HG02763 (cell line): ENCODE measurements at regions not wholly inside any gene's neighbourhood (a gene's known extent, or its start where the extent isn't known, plus 50 kb on each side); places are given as distances from the start of the nearest gene placed in this dataset.
"Not testable (repeated sequence)": the region's sequence is repeated elsewhere in the genome, so short reads cannot be mapped to it uniquely, and the experiment has no call there.

Source experiments
- ATAC-seq: cut with Tn5 transposase; IDR thresholded peaks from one replicate; pipeline ENCODE4 v1.9.1; 2021; ENCODE audit warnings: mild to moderate bottlenecking, moderate library complexity; ENCODE audit not compliant: unreplicated experiment

- ATAC-seq: no peak
Measured at GRCh38 chr18:70705831-70706416, 417.1 kb downstream of the SOCS6 start.

- no peak for ATAC-seq
Measured at GRCh38 chr18:70700496-70700895, 411.7 kb downstream of the SOCS6 start.

- ATAC-seq: no peak
Measured at GRCh38 chr18:70698574-70698973, 409.7 kb downstream of the SOCS6 start.

DNA sequence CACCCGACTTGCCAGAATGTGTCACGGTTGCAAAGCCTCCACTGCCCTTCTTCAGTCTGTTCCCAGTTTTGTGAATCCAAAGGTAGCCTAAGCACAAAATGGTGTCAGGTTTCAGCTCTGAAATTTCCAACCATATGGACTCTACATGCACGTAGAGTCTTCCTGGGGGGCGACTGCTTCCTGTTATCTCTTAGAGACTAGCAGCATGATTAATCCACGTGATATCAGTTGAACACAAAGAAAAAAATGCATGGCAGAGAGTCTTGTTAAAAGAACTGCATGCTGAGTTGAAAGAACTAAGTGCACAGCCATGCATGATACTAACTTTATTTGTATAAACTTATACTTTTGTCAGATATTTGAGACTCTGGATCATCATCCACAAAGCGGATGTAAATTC, 404.4 kb downstream of the SOCS6 start:
- no peak for ATAC-seq

GRCh38 chr18:70689765-70690164, 400.9 kb downstream of the SOCS6 start:
- ATAC-seq: not testable (repeated sequence)

- no peak for ATAC-seq
Measured at GRCh38 chr18:70688286-70688685, 399.4 kb downstream of the SOCS6 start.

GRCh38 chr18:70684821-70685220, 396.0 kb downstream of the SOCS6 start:
- ATAC-seq: no peak

DNA sequence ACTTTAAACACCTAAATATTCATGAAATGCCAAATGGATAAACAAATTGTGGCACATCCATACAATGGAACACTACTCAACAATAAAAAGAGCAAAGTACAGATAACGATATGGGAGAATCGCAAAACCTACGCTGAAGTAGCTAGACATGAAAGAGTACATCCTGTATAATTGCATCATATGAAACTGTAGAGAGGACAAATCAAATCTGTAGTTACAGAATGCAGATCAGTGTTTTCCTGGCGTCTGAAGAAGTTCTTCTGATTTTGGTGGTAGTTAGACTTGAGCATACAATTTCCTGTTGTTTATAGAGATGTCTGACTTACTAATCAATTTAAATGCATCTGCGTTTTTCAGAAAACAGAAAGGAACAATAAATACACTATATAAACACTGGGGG, 394.4 kb downstream of the SOCS6 start:
- ATAC-seq: no peak

- ATAC-seq: no peak
Measured at GRCh38 chr18:70674896-70675295, 386.1 kb downstream of the SOCS6 start.

- ATAC-seq: no peak
Measured at GRCh38 chr18:70673831-70674230, 385.0 kb downstream of the SOCS6 start.

DNA sequence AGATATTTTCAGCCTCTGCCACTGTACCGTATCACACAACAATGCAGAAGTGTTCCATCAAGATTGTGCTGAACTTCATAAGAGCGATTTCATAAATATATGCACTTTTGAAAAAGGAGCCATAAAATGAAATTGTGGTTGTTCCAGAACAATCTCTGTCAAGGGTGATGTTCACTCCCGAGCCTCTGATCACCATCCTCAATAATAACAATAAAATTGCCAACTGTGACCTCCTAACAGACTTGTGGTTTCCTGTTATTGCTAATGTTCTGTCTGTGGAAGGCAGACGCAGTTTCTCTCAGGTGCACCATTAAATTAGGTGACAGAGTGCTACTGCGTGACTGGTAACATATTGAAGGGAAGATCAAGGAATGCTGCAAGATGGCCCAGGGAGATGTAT, 383.7 kb downstream of the SOCS6 start:
- ATAC-seq: no peak

GRCh38 chr18:70671889-70672565, 383.2 kb downstream of the SOCS6 start:
- no peak for ATAC-seq

GRCh38 chr18:70666936-70667335, 378.1 kb downstream of the SOCS6 start:
- ATAC-seq: no peak

DNA sequence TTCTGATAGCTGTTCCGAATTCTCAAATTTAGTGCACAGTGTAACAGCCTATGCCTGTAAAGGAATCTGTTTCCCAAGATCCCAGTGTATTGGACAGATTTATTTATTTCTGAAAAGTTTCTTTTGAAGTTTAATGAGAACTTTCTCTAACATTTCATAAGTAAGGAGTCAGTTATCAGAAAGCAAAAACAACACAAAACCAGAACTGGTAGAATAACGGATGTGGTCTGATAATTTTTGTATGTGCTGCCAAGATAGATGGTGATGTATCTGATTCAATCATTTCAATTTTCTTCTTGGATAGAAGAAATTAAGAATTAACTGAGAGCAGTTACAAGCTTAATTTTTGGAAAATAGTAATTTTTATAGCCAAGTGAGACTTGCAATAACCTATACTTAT, 374.3 kb downstream of the SOCS6 start:
- ATAC-seq: no peak

DNA sequence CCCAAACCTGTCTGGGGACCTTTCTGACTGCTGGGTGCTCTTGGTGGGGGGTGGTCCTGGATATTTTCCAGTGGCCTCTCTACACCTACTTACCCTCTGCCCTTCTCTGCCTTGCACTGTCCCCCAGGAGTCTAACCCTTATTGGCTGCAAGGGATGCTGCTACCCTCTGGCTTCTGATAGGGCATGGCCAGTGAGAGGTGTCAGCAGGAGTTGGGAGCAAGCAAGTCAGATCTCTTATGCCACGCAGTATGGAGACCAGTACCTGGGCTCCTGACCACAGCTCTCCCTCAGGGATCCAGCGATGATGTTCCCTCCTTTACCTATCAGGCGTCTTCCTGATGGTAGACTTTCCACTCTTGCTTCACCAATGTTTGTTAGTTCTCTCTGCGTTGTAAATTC, 373.7 kb downstream of the SOCS6 start:
- no peak for ATAC-seq

GRCh38 chr18:70659036-70659925, 370.4 kb downstream of the SOCS6 start:
- ATAC-seq: no peak

DNA sequence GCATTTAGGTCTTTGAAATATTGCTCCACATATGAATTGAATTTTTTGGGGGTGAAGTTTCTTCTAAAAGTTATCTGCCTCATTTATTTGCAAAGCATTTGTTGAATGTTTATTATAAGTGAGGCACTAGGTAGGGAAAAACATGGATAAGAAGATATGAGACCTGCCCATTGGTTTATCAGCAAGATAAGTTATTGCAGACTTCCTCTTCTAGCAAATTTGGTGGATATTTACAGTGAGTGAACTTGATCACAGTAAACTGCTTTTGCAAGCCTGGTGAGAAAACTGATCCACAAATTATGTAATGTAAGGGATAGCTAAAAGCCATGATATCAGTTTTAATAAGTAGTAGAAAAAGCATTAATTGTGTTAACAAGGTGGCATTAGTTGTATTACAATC, 364.8 kb downstream of the SOCS6 start:
- ATAC-seq: no peak

- ATAC-seq: no peak
Measured at GRCh38 chr18:70650878-70651277, 362.0 kb downstream of the SOCS6 start.

DNA sequence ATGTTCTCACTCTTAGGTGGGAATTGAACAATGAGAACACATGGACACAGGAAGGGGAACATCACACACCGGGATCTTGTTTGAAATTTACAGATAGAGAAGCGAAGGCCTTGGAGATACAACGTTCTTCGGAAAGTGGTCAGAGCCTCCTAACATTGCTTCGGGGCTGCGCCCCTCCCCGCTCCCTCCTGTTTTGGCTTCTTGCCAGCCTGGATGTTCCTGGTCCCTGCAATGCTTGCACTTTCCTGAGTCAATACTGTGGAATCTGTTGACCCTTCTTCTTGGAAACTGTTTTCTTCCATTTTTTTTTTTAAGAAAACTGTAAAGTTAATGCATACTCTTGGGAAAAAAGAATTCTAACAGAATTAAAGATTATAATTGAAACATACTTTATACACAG, 360.8 kb downstream of the SOCS6 start:
- ATAC-seq: no peak

DNA sequence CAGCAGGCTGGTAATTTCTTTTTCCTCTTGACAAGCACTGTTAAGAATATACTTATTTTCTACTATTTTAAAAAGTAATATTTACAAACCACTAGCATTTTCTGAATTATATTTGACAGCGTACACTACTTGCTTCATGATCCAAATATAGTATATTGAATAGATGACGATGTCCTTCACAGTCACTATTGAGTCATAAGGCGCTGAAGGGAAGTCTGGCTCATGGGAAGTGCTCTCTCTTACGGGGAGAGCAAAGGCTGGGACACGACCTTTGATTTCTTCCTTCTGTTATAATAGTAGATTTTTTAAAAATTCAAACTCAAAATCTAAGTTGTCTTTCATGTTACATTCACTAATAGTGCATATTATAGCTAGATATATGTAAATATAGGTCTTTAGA, 357.1 kb downstream of the SOCS6 start:
- no peak for ATAC-seq

GRCh38 chr18:70643812-70644211, 355.0 kb downstream of the SOCS6 start:
- ATAC-seq: no peak
